Epithelial cell of prostate (primary cell): ENCODE measurements at regions not wholly inside any gene's neighbourhood (a gene's known extent, or its start where the extent isn't known, plus 50 kb on each side); places are given as distances from the start of the nearest gene placed in this dataset.
"Not testable (repeated sequence)": the region's sequence is repeated elsewhere in the genome, so short reads cannot be mapped to it uniquely, and the experiment has no call there.

Experiments used
- DNase-seq: peaks from one replicate; pipeline ENCODE4 v3.0.0-alpha.2; 2011; ENCODE audit warnings: low read depth, low spot score
- H3K27ac ChIP-seq: fragments of 450-650 bp; 2 replicates; pipeline ENCODE4 v1.5.1; 2017; ENCODE audit warnings: mild to moderate bottlenecking

DNA sequence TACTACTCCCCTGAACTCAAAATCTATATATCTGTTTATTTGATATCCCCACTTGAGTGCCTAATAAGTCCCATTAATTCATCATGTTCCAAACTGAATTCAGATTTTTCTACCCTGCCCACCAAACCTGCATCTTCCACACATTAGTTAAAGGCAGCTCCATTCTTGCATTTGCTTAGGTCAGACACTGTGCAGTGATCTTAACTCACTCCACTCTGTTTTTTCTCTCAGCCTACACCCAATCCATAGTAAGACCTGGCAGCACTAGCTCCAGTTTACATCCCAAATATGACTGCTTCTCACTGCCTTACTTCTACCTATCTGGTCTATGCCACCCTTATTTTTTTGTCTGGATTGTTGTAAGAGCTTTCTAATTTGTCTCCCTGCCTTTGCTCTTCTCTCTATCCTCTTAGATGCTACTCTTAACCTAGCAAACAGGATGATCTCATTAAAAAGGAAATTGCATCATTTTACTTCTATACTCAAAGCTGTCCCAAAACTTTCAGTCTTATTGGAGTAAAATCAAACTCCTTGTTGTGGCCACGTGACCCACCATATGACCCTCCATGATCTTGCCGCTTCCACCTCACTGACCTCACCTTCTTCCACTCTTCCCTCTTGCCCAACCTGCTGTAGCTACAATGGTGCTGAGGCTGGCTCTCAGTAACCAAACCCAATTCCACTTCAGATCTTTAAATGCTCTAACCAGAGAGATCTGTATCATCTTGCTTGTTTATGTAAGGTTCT, 274.9 kb upstream of the FANCL start:
- no peak for DNase-seq
- H3K27ac ChIP-seq, result peak overlapping the region; percentile 63

DNA sequence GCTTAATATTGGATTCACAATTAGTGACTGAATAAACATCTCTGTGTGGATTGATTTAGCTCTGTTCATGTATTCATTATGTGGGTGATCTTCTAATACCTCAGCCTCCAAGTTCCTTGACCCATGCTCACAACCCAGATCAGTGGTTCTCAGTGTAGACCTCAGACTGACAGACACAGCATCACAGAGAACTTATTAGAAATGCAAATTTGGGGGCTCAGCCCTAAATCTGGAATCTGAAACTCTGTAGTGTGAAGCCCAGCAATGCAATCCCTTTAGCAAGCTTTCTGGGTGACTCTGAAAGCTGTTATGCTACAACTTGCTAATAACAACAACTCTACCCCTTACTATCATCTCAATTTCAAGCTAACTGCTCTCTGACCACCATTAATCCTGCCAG, 273.1 kb upstream of the FANCL start:
- no peak for DNase-seq
- H3K27ac ChIP-seq, result no peak overlapping the region

DNA sequence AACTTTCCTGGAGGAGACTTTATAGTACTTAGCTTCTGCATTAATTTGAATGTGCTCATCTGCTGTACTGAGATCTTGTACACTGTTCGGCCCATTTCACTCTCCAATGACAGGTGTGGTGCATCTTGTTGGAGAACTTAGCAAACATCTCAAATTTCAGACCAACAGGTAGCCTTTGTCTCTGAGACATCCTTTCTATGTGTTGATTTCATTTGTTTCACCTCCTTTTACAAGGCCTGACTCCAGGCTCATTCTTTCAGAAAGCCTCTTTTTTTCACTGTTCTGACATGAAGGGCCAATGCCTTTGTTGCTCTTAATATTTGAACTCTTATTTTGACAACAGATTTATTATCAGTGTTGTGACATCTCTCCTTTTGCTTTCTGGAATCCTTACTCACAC, 271.8 kb upstream of the FANCL start:
- no peak overlapping the region for H3K27ac ChIP-seq
- no peak for DNase-seq

GRCh38 chr2:58508006-58508405, 266.9 kb upstream of the FANCL start:
- no peak overlapping the region for H3K27ac ChIP-seq
- DNase-seq, result no peak

- DNase-seq, result no peak
- H3K27ac ChIP-seq, result no peak overlapping the region
These were observed 262.8 kb upstream of the FANCL start for GRCh38 chr2:58503918-58504317.

GRCh38 chr2:58502931-58503330, 261.8 kb upstream of the FANCL start:
- DNase-seq, result no peak
- no peak overlapping the region for H3K27ac ChIP-seq

DNA sequence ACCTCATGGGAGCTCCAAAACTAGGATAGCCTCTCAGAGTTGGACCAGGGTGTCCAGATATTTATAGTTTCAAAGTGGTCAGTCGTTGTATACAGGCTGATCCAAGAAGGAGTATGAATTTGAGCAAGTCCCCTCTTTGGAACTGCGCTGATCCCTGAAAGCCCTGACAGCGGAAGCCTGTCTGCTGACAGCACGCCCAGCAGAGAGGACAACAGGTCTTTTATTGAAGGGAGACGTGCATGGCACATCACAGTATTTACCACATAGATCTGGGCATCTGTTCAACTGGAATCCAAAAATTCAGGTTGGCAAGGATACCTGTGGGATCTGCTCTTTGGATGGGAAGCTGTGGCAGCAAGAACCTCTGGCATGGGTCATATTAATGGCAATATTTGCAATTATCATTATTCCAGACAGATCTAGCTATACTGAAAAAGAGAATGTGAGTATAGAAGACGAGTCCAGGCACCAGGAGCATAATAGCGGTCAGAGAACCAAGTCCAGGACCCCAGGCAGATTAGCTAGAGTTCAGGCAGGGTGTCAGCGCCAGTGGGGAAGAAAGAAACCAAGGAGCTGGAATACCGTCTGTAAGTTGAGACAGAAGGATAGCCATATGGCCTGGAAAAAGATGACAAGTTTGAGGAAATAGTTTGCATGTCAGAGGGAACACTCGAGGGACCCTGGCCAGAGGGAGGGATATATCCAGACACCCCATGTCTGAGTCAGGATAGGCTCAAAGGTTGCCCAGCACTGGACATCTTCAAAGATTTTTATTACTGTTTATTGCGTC, 260.4 kb upstream of the FANCL start:
- no peak for DNase-seq
- no peak overlapping the region for H3K27ac ChIP-seq

DNA sequence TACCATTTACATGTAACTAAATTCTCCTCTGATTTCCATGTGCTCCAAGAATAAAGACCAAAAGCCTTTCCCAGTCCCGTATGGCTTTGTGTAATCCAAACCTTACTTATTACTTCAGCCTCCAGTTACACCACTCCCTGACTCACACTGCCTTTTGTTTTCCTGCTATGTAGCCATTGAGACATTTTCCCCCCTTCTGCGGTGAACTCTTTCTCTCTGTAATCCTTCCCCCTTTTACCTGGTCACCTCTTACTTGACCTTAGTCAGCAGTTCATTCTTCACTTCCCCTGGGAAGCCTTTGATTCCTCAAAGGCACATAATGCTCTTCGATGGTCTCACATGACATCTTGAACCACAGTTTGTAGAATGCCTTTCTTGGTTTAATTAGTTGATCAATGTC, 256.0 kb upstream of the FANCL start:
- DNase-seq, result no peak

GRCh38 chr2:58495806-58496205, 254.7 kb upstream of the FANCL start:
- no peak overlapping the region for H3K27ac ChIP-seq

More for the DNA sequence above, 256.0 kb upstream of the FANCL start:
- H3K27ac ChIP-seq, result no peak overlapping the region

DNA sequence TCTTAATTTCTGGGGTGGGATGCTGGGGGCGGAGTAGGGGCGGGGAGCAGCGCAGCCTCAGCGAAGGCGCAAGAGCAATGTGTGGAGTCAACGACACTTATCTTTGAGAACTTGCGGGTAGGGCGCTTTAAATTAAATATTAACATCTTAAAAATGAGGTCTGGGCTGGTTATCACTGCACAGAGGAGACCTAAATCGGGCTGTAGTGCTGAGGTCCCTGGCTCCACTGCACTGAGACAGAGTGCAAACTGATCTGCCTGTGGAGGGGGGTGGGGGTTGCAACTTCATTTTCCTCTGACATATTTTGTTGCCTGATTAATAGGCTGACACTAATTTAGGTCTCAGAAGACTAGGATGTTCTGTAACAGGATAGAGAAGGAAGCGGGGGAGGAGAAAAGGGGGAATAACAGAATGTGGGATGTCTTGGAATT, 253.0 kb upstream of the FANCL start:
- no peak for DNase-seq
- H3K27ac ChIP-seq, result no peak overlapping the region

More at GRCh38 chr2:58495806-58496205, 254.7 kb upstream of the FANCL start:
- DNase-seq, result no peak

DNA sequence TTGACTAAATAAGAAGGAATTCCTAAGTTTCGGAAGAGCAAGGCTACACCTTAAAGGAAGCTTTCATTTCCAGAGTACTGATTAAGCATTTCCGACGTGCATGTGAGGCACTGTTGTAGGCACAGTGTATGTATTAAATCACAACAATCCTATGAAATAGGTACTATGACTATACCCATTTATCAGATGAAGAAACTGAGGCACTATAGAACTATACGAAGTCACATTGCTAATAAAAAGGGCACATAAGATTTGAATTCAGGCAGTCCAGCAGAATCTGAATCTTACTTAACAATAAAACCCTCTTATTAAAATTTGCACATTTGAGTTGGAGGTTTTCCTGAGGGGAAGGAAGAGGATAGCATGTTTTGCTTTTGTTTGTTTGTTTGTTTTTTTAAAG, 243.5 kb upstream of the FANCL start:
- DNase-seq, result no peak
- H3K27ac ChIP-seq, result no peak overlapping the region

DNA sequence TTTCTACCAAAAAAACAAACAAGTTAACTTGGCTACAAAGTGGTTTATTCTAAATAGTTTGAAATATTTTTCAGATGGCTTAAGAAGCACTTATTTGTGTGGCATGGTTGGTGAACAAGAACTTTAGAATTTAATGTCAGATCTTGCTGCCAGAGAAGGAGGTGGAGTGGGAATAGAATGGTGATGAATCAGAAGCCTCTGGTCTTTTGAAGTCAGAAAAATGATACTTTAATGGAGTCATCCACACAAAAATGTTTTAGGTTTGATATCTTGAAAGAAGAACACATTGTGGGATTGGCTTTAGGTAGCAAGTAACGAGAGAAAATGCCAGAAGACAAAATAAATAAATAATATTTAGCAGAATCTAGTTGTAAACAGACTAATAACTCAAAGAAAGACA, 243.1 kb upstream of the FANCL start:
- H3K27ac ChIP-seq, result no peak overlapping the region
- DNase-seq, result no peak

GRCh38 chr2:58483307-58483706, 242.2 kb upstream of the FANCL start:
- DNase-seq, result no peak
- H3K27ac ChIP-seq, result no peak overlapping the region

GRCh38 chr2:58481670-58482069, 240.5 kb upstream of the FANCL start:
- no peak overlapping the region for H3K27ac ChIP-seq

GRCh38 chr2:58480141-58480540, 239.0 kb upstream of the FANCL start:
- H3K27ac ChIP-seq, result no peak overlapping the region
- no peak for DNase-seq

More at GRCh38 chr2:58481670-58482069, 240.5 kb upstream of the FANCL start:
- DNase-seq, result no peak

DNA sequence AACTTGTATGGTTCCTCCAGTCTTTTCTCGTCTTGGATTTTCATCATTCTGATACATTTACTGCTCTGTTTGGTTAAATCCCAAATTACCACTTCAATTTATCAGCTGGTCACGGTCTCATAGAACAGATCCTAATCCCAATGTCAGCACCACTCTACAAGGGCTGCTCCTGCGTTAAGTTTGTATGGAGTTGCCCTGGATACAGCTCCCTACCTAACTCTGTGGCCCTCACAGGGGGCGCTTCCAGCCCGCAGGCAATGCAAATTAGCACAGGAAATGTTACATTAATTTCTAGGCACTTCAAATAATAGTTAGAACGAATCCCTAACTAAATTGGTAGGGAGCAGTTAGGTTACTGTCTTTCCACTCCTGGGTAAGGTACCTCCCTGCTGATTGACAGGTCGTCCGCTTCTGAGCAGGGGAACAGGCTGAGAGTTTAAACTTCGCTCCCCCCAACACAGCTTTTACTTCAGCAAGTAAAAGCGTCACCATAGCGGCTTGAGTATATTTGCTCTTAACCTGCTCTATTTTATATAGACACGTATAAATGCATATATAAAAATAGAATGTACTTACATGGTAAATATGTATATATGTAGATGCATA, 238.5 kb upstream of the FANCL start:
- DNase-seq, result no peak
- no peak overlapping the region for H3K27ac ChIP-seq

- no peak for DNase-seq
These were observed 235.4 kb upstream of the FANCL start for GRCh38 chr2:58476556-58476955.

GRCh38 chr2:58475756-58476155, 234.6 kb upstream of the FANCL start:
- DNase-seq, result no peak
- H3K27ac ChIP-seq, result no peak overlapping the region

More at GRCh38 chr2:58476556-58476955, 235.4 kb upstream of the FANCL start:
- no peak overlapping the region for H3K27ac ChIP-seq

GRCh38 chr2:58473165-58473564, 232.0 kb upstream of the FANCL start:
- no peak overlapping the region for H3K27ac ChIP-seq
- no peak for DNase-seq

DNA sequence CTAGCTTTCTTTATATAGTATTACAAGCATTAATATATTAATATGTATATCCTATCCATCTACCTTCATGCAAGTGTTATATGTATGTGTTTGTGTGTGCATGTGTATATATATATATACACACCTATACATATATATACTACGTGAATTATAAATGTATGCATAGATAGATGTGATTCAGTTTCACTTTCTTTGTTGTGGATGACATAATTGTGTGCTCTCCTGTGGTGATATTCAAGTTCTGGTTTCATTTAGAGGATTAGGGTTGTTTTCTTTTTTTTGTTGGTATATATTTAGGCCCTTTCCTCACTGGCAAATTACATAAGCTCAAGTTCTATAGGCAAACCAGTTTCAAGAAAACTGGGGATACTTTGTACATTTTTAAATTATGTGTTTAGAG, 225.7 kb upstream of the FANCL start:
- no peak for DNase-seq
- H3K27ac ChIP-seq, result no peak overlapping the region

GRCh38 chr2:58466021-58466420, 224.9 kb upstream of the FANCL start:
- DNase-seq, H3K27ac ChIP-seq: not testable (repeated sequence)
